T-helper 2 cell (primary cell): ENCODE measurements at regions not wholly inside any gene's neighbourhood (a gene's known extent, or its start where the extent isn't known, plus 50 kb on each side); places are given as distances from the start of the nearest gene placed in this dataset.
"Not testable (repeated sequence)": the region's sequence is repeated elsewhere in the genome, so short reads cannot be mapped to it uniquely, and the experiment has no call there.

ENCODE experiments used
- DNase-seq, 5 experiments: peaks; one replicate each; pipeline versions ENCODE4 v3.0.0 to v3.0.0-alpha.2; 2012 to 2022

DNA sequence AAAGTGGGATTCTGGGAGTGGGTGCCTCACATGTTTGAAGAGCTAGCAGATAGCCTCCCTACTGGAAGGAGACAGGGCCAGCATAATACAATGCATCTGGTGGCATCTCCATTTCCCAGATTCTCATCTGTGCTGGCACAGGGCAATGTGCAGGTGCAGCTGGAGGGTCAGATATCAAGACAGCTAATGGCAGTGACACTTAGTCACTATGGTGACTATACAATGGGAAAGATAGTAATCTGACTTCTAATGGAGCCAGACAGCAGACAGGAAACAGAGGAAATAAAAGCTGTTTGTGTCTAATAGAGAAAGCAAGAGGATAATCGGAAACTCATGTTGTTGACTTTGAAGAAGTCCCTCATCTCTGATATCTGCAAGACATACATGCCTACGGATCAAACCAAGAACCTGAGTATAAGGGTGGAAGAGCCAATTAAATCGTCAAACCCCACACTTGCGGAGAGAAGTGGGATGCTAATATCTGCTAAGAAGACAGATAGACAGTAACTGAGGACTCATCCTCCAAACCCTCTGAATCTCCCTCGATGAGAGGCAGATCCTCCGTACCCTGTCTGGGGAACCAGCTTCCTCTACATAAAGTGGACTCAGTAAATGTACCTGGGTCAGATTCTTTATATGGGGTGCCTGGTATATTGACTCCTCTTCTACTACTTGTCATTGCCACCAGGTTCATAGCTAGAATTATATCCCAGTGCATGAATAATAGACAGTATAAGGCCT, 692.7 kb downstream of the SOCS6 start:
- no peak for DNase-seq

DNA sequence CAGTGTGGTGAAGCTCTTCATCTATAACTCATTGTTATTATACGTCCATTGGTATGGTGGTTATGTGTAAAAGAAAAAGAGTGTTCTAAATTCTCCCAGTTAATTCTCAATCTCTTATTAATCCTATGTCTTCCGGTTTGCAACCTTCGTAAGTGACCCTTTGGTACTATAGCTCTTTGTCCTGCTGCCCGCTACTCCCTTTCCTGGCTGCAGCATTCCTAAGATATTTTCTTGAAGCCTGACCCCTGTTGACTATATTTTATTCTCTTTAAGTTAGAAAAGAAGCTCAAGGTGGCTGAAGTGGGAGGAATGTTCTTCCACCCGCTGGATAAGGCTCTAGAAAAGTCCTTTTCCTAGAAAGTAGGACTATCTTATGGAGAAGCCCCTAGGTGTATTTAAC, 684.8 kb downstream of the SOCS6 start:
- no peak for DNase-seq

DNA sequence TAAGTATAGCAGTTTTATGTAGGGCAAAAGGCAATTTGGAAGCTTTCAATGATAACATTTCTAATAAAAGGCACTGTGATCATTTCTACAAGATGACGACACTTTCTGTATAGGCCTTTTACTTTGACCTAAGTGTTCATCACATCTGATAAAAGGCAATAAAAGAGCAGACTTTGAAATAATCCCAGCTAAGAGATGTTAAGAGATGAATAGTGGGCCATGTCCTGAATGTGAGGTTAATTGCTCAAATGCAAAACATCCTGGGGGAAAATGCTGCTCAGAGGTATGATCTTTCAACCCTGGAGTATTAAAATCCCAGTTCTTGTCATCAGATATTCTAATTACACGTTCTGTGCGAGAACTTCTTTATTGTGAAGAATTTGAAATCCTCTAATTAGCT, 677.6 kb downstream of the SOCS6 start:
- no peak for DNase-seq

DNA sequence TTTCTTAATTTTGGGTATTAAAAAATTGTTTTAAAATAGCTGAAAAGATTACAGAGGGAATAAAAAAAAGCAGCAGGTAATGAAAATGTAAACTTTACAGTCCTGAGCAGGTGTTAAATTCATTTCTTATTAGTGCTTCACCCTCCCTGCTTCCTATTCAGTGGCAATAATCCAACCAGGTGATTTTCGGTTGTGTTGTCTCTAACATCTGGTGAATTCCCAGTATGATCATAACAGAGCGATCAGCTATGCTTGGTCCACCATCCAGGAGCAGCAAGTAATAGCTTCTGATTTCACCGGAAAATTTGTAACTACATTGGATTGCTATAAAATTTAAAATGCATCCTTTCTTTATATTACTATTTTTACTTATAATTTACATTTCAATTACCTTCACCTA, 673.1 kb downstream of the SOCS6 start:
- DNase-seq = no peak

DNA sequence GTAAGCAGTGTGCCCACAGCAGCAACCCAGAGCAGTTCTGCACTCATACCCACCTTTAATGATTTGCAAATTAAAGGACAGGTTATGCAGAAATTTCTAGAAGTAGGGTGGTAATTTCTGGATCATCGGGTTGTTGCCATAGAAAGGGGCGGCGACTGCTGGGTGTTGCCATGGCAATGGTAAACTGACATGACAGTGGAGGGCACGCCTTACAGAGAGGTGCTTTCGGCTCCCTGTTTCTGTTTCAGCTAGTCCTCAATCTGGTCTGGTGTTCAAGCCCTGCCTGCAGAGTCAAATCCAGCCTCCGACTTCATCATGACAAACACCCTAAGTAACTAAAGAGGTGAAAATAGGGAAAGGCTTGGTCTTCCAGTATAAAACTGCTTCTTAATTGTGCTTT, 667.7 kb downstream of the SOCS6 start:
- no peak for DNase-seq

DNA sequence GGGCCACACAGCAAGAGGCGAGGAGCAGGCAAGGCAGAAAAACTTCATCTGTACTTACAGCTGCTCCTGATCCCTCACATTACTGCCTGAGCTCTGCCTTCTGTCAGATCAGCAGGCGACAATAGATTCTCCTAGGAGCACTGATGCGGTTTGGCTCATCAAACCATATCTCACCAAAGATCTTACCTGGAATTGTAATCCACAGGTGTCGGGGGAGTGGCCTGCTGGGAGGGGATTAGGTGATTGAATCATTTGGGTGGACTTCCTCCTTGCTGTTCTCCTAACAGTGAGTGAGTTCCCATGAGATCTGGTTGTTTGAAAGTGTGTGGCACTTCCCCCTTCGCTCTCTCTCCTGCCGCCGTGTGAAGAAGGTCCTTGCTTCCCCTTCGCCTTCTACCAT, 647.3 kb downstream of the SOCS6 start:
- no peak for DNase-seq

DNA sequence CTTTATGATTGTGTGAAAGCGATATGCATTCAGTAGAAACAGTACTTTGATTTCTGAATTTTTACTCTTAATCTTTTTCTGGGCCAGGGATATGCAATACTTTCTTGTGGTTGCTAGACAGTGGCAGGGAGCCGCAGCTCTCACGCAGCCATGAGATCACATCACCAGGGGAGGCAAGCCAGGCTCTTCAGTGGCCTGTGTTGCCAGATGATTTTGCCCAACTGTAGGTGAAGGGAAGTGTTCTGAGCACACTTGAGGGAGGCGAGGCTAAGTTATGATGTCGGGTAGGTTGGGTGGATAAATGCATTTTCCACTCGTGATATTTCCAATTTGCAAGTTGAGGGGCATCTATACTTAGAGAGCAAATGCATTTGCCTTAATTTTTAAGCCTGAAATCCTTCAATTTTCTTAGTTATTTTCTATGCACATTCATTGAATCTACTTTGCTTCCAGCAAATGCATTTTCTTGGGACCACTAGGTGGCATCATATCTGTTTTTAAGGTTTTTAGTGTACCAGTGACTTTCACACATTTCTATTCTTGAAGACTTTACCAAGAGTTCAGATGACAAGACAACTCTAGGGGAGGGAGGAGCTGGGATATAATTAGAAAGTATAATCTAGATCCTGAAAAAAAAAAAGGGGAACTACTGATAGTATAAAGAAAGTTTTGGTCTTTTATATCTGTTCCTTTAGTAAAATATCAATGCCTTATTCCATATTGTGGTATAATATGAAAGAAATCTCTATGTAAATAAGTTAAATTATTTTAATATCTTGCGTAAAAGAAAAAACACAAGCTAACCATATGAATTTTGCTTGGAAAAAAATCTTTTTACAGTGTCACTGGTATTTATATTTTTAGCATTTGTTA, 643.3 kb downstream of the SOCS6 start:
- DNase-seq = peak in 1 of 5 experiments; percentile 4

DNA sequence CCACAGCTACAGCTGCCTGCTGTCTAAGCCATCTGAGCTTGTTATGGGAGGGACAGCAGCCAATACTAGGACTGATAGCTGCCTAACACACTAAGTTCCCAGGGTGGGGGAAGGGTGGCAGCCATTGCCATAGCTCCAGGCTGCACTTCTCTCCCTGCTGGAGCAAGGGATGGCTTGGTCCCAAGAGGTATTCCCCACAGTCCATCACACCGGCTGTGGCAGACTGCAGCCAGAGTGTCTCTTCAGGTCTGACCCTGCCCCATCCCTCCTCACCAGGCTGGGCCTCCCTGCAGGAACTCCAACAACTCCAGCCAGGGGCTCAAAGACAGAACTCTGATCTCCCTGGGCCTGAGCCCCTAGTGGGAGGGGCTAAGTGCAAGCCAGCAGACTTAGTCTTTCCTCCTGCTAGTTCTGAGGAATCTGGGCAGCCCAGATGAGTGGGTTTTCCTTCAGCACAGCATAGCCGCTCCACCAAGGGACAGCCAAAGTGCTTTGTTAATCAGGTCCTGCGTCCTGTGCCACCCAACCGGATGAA, 632.1 kb downstream of the SOCS6 start:
- DNase-seq = no peak

DNA sequence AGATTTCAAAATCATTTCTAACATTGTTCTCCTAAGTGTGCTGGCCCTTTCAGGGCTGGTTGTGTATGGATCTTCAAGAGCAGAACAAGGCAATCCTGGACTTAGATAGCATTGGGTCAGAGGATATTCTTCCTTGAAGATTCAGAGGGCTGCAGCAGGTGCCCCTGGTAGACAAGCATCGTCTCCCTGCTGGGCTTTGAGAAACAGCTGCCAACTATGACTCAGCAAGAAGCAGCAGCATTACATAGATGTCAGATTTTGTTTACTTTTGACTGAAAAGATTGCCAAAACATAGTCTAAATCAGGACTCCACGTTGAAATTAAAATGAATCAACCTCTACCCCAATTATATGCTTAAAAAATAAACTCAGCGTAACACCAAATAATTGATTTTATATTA, 618.8 kb downstream of the SOCS6 start:
- DNase-seq = no peak

DNA sequence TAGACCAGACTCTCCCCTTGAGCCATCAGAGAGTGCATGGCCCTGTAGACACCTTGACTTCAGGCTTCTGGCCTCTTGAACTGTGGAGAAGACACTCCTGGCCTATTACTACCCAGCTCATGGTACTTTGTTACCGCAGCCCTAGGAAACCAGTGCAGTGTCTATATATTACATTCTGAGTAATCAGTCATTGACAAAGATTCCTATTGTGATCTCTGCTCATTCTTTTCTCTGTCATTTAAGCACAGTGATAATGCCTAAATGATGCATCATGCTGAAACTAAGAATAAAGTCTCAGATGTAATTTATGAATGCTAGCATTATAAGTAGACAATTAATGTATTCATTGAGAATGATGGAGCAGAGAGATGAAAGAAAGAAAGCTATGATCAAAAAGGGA, 603.5 kb downstream of the SOCS6 start:
- DNase-seq = no peak

DNA sequence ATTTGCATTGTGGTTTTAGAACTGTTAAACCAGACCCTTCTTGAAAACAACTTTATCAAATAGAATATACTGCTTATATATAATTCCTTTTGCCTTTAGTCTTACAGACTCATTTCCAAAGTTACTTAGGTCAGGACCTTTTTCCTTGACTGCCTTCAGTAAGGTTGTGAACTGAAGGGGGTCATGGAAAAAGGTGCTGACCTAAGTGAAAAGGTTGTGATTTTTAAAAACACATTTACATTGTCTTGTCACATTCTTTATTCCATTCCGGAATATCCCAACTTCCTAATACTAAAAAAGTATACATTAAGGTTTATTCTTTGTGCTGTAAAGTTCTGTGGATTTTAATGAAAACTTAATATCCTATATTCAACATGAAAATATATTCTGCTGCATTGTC, 581.4 kb downstream of the SOCS6 start:
- no peak for DNase-seq

DNA sequence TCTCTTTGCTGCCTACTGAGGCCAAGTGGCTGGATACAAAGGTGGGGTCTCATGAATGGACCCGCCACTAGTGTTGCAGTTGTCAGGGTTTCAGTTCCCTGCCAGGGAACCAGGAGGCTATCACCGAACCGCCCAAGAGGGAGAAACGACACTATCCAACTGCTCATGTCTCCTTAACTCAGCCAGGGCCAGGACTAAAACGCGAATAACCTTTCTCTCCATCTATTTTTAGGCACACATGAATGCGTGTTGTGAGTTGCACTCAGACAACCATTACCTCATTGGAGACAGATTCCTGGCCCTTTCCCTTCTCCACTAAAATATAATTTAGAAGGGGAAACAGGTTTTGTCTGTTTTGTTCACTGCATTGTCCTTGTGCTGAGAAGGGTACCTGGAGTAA, 559.5 kb downstream of the SOCS6 start:
- DNase-seq = no peak

DNA sequence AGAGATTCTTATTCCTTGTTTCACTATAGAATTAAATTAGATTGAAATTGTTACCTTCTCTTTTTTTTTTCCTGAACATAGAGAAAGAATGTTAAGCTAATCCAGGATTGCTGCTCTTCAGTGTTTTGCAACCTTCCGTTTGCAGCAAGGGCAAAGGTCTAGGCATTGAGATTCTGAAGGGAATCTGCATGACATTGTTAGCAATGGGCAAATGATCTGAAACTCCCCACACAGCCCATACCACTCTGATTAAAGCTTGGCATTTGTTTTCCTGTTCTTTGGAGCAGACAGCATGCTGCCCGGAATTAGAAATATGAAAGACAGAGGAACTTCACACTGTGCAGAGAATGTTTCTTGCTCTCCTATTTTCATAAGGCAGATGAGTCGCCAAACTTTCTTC, 551.8 kb downstream of the SOCS6 start:
- DNase-seq = no peak

DNA sequence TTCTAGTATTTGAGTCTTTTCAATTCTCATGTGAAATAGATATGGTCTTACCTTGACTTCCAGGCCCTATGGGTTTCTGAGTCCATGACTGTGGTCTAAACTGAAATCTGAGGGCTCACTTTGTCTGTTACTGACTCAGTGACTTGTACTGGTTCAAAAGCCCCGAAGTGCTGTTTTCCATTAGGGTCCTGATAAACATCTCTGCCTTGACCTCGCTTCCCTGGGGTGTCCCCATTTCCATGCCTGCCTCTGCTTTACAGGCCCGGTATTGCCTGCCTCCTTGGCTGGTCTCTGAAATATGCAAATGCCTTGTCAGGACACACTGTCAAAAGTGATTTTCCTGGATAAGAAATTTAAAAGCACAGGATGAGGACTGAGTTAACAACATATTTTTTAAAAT, 538.8 kb downstream of the SOCS6 start:
- no peak for DNase-seq

DNA sequence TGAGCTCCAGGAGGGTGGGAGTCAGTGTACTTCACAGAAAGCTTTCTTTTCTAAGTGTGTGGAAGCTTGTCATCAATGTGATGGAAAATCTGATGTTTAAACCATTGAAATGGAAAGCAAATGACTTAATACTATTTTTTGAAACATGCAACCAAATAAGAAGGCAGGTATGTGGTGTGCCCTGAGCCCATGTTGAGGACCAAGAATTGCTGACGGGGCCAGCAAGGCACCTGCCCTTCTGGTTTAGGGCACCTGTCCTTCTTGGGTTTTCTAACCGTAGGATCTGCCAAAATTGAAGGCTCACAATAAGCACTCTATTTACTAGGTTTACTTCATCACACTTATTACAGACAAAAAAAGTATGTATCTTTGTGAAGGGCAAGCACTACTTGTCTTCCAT, 537.7 kb downstream of the SOCS6 start:
- no peak for DNase-seq

DNA sequence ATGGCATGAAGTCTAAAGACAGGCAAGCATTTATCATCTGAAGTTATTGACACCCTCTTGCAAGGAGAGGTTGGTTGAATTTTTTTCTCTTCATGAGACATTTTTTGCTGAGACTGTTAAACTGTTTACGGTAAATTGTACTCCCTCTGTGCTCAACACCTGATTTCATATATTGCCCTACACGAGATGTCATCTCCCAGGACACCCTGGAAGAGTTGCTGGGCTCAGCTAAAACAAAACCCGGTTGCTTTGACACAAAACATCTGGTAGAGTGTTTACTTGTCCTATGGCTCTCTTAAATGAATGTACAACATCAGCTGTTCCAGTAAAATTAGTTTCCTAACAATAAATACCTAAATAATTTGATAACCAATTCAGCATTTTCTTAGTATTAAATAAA, 533.8 kb downstream of the SOCS6 start:
- no peak for DNase-seq

DNA sequence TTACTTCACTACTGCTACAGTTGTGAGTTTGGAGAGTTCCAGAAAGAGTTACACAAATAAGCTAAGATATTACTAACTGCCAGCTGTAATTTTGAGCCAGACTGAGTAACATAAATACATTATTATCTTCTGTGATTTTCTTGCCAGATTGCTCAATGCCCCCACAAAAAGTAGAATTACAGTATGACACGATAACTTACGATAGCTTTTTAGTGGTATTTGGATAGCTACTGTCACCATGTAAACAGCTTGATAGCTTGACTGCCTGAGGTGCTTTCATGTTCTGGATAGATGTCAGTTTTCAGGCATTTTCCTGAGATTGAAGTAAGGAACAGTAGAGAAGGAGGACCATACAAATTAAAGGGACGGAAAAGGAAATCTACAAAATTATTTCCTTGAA, 533.3 kb downstream of the SOCS6 start:
- no peak for DNase-seq

DNA sequence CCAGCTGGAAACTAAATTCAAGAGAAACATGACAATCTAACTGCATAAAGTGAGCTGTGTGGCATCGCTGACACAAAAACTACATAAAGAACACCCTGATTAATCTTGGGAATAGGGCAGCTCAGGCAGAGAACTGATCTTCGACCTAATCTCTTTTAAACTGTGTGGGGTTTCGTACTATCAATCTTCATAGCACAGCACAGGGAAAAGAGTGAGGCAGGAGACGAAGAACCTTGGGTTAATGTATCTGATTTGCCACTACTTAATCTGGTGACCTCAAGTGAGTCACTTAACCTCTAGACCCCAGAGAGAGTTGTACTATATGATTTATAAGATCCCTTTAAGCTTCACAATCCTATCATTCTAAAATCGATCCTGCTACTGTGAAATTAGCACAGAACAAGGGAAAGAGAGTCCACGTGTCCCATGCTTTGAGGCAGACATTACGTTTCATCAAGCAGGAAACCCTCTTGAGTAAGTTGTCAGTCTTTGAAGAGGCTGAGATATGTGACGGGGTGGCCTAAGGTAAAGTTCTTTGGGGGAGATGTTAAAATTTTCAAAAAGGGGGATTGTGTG, 519.7 kb downstream of the SOCS6 start:
- no peak for DNase-seq

DNA sequence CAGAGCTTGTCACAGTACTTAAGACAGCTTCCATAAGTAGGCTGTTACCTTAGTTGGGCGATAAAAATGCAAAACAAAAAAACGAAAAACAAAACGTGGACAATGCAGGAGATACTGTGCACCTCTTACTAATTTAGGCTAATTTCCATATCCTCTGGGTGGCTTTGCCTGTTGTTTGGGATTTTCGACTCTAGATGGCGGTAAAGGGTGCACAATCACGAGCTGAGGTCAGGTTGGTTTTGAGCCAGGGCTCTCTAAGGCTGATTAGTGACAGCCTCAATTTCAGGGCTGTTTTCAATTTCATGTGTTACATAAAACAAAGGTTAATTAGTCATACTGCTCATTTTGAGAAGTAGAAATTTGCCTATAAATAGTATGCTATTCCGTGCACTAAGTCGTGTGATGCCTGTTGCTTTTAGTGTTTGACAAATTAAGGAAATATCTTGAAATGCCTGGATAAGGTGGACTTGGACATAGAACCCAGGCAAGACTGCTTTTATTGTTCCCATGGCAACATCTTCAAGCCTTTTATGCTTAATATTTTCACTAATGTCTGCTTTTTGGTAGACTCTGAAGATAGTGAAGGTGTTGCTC, 493.1 kb downstream of the SOCS6 start:
- DNase-seq = peak in 3 of 5 experiments; percentile 28 to 54 (median 43)

DNA sequence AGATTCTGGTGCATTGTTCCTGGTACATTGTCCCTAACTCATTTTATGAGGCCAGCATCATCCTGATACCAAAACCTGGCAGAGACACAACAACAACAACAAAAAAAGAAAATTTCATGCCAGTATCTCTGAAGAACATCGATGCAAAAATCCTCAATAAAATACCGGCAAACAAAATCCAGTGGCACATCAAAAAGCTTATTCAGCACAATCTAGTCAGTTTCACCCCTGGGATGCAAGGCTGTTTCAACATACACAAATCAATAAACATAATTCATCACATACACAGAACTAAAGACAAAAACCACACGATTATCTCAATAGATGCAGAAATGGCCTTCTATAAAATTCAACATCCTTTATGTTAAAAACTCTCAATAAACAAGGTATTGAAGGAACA, 477.4 kb downstream of the SOCS6 start:
- DNase-seq = not testable (repeated sequence)

DNA sequence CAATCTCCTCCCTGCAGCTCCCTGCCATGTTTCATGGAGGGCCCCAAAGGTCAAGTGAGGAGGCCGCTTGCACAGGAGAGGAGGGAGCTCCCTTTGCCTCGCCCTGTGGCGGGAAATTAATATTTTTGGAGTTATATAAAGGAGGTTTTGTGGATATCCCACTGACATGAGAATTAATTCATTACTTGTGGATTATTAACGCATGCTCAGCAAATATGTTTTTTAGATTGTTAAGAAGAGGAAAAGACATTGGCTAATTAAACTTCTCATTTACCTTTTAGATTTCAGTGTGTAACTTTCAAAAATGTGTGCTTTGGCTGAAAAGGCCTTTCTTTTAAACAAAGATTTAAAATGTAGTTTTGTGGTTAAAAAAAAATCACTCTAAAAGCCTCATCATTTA, 474.0 kb downstream of the SOCS6 start:
- DNase-seq = no peak

DNA sequence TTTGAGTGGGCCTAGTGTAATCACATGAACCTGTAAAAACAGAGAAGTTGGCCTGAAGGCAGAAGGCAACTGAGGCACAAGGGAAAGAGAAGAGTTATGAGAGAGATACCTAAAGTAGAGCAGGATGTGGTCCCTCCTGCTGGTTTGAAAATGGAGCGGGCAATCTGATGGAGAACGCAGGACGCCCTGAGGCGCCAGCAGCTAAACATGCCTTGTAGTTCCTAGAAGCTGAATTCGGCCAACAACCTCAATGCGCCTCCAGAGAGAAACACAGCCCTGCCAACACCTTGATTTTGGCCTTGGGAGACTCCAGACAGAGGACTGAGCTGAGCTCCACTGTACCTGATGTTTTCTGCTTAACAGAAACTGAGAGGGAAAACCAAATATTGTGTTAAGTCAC, 469.9 kb downstream of the SOCS6 start:
- no peak for DNase-seq

DNA sequence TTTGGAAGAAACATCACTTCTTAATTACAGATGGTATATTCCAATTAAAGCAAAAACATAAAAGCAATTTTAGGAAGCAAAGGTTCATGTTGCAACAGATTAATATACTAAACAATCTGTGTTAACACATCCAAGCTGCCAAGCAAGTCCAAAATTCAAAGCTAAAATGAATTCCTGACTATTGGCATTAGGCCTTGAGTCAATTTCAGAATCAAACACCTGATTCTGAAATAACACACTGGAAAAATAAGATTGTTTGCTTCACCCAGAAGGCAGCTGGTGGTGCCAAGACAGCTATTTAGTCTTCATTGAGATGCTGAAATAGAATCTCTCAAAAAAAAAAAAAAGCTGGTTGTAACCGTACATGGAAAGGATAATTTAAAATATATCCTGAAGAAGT, 465.6 kb downstream of the SOCS6 start:
- no peak for DNase-seq
